ENCODE measurements at regions not wholly inside any gene's neighbourhood (a gene's known extent, or its start where the extent isn't known, plus 50 kb on each side); places are given as distances from the start of the nearest gene placed in this dataset.

DNA sequence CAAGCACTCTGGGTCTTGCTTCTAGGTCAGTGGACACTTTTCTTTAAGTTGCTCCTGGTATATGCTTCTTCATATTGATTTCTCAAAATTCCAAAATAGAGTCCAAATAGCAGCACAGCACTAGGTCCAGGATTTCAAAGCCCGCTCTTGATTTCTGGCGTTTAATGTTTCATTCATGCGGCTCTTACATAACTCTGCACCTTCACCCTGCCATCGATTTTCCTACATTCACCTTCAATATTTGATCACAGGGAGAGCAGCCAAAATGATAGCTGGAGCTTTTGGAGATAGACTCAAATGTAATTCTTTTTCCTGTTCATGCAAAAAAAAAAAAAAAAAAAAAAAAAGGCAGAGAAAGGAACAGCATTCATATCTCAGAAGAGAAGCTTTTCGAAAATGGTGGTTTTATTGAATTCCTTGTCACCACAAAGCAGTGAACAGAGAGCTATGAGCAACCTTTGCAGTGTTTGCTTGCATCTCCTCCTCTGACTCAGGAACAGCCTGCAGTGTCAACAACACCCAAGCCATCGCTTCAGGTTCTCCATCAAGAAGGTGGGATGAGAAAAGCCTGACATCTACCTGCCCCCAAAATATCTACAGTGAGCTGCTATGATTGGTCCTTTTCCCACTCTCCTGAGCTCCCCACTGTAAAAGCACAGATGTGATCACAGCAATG is 97.8 kb downstream of the MED10 start:
- WGBS, 2 donors, result 68 to 71% methylated on average over 6 of the region's 6 CpGs
- Histone ChIP-seq H3K9me3 (ENCODE audit: control insufficient read depth in 2 of 2, insufficient read depth in 1 of 2, low read depth in 1 of 2, low read length in 1 of 2) (no peaks in the 10 kb centered on the region), H3K4me1 (ENCODE audit: control insufficient read depth in 2 of 2, insufficient read depth in 2 of 2, low read length in 1 of 2) (no peaks in the 10 kb centered on the region), H3K27me3 (ENCODE audit: control insufficient read depth in 1 of 2, insufficient read depth in 2 of 2, low read length in 2 of 2) (no peaks in the 10 kb centered on the region), H3K4me3 (ENCODE audit: low read depth in 1 of 2, low read length in 2 of 2) (no peak overlapping the region), H3K27ac (ENCODE audit: low read depth in 2 of 2, low read length in 1 of 2) (no peak overlapping the region), H3K36me3 (ENCODE audit: control insufficient read depth in 2 of 2, insufficient read depth in 2 of 2, low read length in 1 of 2) (no peaks in the 10 kb centered on the region)

GRCh38 chr5:6279607-6280006 is 98.7 kb downstream of the MED10 start:
- Histone ChIP-seq H3K36me3 (ENCODE audit: control insufficient read depth in 2 of 2, insufficient read depth in 2 of 2, low read length in 1 of 2) (no peaks in the 10 kb centered on the region), H3K27me3 (ENCODE audit: control insufficient read depth in 1 of 2, insufficient read depth in 2 of 2, low read length in 2 of 2) (no peaks in the 10 kb centered on the region), H3K4me3 (ENCODE audit: low read depth in 1 of 2, low read length in 2 of 2) (no peak overlapping the region), H3K9me3 (ENCODE audit: control insufficient read depth in 2 of 2, insufficient read depth in 1 of 2, low read depth in 1 of 2, low read length in 1 of 2) (no peaks in the 10 kb centered on the region), H3K4me1 (ENCODE audit: control insufficient read depth in 2 of 2, insufficient read depth in 2 of 2, low read length in 1 of 2) (no peaks in the 10 kb centered on the region), H3K27ac (ENCODE audit: low read depth in 2 of 2, low read length in 1 of 2) (no peak overlapping the region)
- 84 to 89% methylated on average over 5 of the region's 5 CpGs for WGBS, 2 donors

DNA sequence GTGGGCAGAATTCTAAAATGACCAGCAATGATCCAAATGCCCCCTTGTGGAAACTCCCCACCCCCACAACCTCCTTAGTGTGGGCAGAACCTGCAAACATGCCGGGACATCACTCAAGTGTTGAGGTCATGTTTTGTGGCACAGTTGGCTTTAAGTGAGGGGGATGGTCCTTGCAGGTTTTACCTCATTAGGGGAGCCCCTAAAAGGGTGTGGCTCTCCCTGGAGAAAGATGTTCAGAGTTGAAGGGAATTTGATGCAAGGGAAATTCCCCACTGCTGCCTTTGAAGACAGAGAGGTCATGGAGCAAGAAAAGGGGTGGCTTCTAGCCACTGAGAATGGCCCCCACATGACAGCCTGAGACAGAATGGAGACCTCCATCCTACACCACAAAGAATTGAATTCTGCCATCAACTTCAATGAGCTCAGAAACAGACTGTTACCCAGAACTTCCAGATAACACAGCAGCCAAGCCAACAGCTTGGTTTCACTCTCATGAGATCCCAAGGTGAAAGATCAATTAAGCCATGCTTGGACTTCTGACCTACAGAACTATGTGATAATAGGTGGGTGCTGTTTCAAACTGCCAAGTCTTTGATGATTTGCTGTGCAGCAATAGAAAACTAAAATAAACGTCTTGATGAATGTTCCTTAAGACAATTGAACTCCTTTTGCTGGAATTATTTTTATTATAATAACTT is 103.4 kb downstream of the MED10 start:
- Histone ChIP-seq H3K4me3 (ENCODE audit: low read depth in 1 of 2, low read length in 2 of 2) (no peak overlapping the region), H3K4me1 (ENCODE audit: control insufficient read depth in 2 of 2, insufficient read depth in 2 of 2, low read length in 1 of 2) (no peaks in the 10 kb centered on the region), H3K9me3 (ENCODE audit: control insufficient read depth in 2 of 2, insufficient read depth in 1 of 2, low read depth in 1 of 2, low read length in 1 of 2) (no peaks in the 10 kb centered on the region), H3K27ac (ENCODE audit: low read depth in 2 of 2, low read length in 1 of 2) (no peak overlapping the region), H3K27me3 (ENCODE audit: control insufficient read depth in 1 of 2, insufficient read depth in 2 of 2, low read length in 2 of 2) (no peaks in the 10 kb centered on the region), H3K36me3 (ENCODE audit: control insufficient read depth in 2 of 2, insufficient read depth in 2 of 2, low read length in 1 of 2) (no peaks in the 10 kb centered on the region)
- 59 to 74% methylated on average over 2 of the region's 2 CpGs for WGBS, 2 donors

DNA sequence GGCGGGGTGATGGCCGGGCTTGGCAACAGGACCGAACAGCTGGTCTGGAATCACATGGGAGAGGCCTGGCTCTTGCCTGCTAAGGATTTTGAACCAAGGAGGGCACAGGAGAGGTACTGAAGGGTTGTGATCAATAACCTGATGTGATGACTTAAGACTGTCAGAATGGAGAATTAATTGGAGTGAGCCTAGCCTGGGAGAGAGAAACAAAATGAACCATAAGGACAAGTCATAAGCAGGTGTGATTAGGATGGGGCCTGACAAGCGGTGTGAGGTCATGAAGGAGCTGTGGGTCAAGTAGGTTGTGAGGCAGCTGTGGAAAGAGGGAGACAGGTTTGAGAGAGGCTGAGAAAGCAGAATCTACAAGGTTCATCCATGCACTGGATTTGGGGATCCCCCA is 104.6 kb downstream of the MED10 start:
- no peak overlapping the region for H3K27ac ChIP-seq (ENCODE audit: low read depth in 2 of 2, low read length in 1 of 2)
- no peaks in the 10 kb centered on the region for H3K36me3 ChIP-seq (ENCODE audit: control insufficient read depth in 2 of 2, insufficient read depth in 2 of 2, low read length in 1 of 2)
- no peaks in the 10 kb centered on the region for H3K27me3 ChIP-seq (ENCODE audit: control insufficient read depth in 1 of 2, insufficient read depth in 2 of 2, low read length in 2 of 2)
- H3K4me1 ChIP-seq (ENCODE audit: control insufficient read depth in 2 of 2, insufficient read depth in 2 of 2, low read length in 1 of 2), result no peaks in the 10 kb centered on the region
- 81 to 89% methylated on average over 4 of the region's 4 CpGs for whole genome bisulfite sequencing, 2 donors
- no peak overlapping the region for H3K4me3 ChIP-seq (ENCODE audit: low read depth in 1 of 2, low read length in 2 of 2)
- no peaks in the 10 kb centered on the region for H3K9me3 ChIP-seq (ENCODE audit: control insufficient read depth in 2 of 2, insufficient read depth in 1 of 2, low read depth in 1 of 2, low read length in 1 of 2)

- Histone ChIP-seq H3K36me3 (ENCODE audit: control insufficient read depth in 2 of 2, insufficient read depth in 2 of 2, low read length in 1 of 2) (no peaks in the 10 kb centered on the region), H3K27me3 (ENCODE audit: control insufficient read depth in 1 of 2, insufficient read depth in 2 of 2, low read length in 2 of 2) (no peaks in the 10 kb centered on the region), H3K27ac (ENCODE audit: low read depth in 2 of 2, low read length in 1 of 2) (no peak overlapping the region), H3K4me1 (ENCODE audit: control insufficient read depth in 2 of 2, insufficient read depth in 2 of 2, low read length in 1 of 2) (no peaks in the 10 kb centered on the region), H3K4me3 (ENCODE audit: low read depth in 1 of 2, low read length in 2 of 2) (no peak overlapping the region), H3K9me3 (ENCODE audit: control insufficient read depth in 2 of 2, insufficient read depth in 1 of 2, low read depth in 1 of 2, low read length in 1 of 2) (no peaks in the 10 kb centered on the region)
- 78 to 80% methylated on average over 10 of the region's 10 CpGs for WGBS, 2 donors
Observed at GRCh38 chr5:6273090-6273735, 105.1 kb downstream of the MED10 start.

DNA sequence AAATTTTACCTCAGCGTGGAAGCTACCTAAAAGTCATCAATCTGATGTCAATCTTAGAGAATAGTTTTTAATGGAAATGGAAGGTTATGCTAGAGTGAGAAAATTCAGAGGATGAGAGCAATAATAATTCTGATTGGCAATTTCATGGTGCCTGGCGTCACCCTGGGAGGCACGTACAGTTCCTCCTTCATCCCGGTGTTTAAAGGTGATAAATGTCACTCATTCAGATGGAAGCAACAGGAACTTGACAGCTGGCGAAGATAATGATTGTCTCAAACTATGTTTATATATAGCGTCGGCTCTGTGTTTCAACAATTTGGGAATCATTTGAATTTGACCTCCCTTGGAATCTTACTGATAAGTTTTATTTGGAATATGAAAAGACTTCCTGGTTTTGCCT is 108.4 kb downstream of the MED10 start:
- 68 to 83% methylated on average over 7 of the region's 7 CpGs for WGBS, 2 donors
- Histone ChIP-seq H3K27me3 (ENCODE audit: control insufficient read depth in 1 of 2, insufficient read depth in 2 of 2, low read length in 2 of 2) (no peaks in the 10 kb centered on the region), H3K4me1 (ENCODE audit: control insufficient read depth in 2 of 2, insufficient read depth in 2 of 2, low read length in 1 of 2) (no peaks in the 10 kb centered on the region), H3K27ac (ENCODE audit: low read depth in 2 of 2, low read length in 1 of 2) (no peak overlapping the region), H3K9me3 (ENCODE audit: control insufficient read depth in 2 of 2, insufficient read depth in 1 of 2, low read depth in 1 of 2, low read length in 1 of 2) (no peaks in the 10 kb centered on the region), H3K36me3 (ENCODE audit: control insufficient read depth in 2 of 2, insufficient read depth in 2 of 2, low read length in 1 of 2) (no peaks in the 10 kb centered on the region), H3K4me3 (ENCODE audit: low read depth in 1 of 2, low read length in 2 of 2) (no peak overlapping the region)

DNA sequence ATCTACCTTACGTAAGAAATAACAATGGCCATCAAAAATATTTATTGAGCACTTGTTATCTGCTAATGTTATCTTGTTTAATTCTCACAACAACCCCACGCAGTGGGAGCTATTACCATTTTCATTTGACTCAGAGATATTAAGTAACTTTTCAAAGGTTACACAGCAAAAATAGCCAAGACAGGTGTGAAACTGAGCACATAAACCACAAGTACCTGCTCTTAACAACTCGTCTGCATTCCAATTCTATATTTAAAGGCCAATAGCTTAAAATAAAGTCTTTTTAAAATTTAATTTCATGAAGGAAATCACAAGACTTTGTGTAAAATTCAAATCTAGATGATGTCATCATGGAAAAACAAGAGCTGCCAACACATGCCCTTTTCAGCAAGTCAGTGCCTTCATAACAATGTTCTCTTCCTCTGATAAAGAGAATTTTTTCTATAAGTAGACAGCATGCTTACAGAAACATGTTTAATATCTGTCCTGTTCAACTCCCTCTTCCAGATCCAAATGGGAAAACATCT is 111.6 kb downstream of the MED10 start:
- Histone ChIP-seq H3K27ac (ENCODE audit: low read depth in 2 of 2, low read length in 1 of 2) (no peak overlapping the region), H3K27me3 (ENCODE audit: control insufficient read depth in 1 of 2, insufficient read depth in 2 of 2, low read length in 2 of 2) (no peaks in the 10 kb centered on the region), H3K4me3 (ENCODE audit: low read depth in 1 of 2, low read length in 2 of 2) (no peak overlapping the region), H3K36me3 (ENCODE audit: control insufficient read depth in 2 of 2, insufficient read depth in 2 of 2, low read length in 1 of 2) (no peaks in the 10 kb centered on the region), H3K9me3 (ENCODE audit: control insufficient read depth in 2 of 2, insufficient read depth in 1 of 2, low read depth in 1 of 2, low read length in 1 of 2) (no peaks in the 10 kb centered on the region), H3K4me1 (ENCODE audit: control insufficient read depth in 2 of 2, insufficient read depth in 2 of 2, low read length in 1 of 2) (no peaks in the 10 kb centered on the region)
- 61 to 71% methylated on average over 3 of the region's 3 CpGs for WGBS, 2 donors

GRCh38 chr5:6264394-6264793 is 114.0 kb downstream of the MED10 start:
- Histone ChIP-seq H3K9me3 (ENCODE audit: control insufficient read depth in 2 of 2, insufficient read depth in 1 of 2, low read depth in 1 of 2, low read length in 1 of 2) (no peaks in the 10 kb centered on the region), H3K4me3 (ENCODE audit: low read depth in 1 of 2, low read length in 2 of 2) (no peak overlapping the region), H3K27me3 (ENCODE audit: control insufficient read depth in 1 of 2, insufficient read depth in 2 of 2, low read length in 2 of 2) (no peaks in the 10 kb centered on the region), H3K36me3 (ENCODE audit: control insufficient read depth in 2 of 2, insufficient read depth in 2 of 2, low read length in 1 of 2) (no peaks in the 10 kb centered on the region), H3K4me1 (ENCODE audit: control insufficient read depth in 2 of 2, insufficient read depth in 2 of 2, low read length in 1 of 2) (no peaks in the 10 kb centered on the region), H3K27ac (ENCODE audit: low read depth in 2 of 2, low read length in 1 of 2) (no peak overlapping the region)
- 76 to 87% methylated on average over 6 of the region's 6 CpGs for WGBS, 2 donors

DNA sequence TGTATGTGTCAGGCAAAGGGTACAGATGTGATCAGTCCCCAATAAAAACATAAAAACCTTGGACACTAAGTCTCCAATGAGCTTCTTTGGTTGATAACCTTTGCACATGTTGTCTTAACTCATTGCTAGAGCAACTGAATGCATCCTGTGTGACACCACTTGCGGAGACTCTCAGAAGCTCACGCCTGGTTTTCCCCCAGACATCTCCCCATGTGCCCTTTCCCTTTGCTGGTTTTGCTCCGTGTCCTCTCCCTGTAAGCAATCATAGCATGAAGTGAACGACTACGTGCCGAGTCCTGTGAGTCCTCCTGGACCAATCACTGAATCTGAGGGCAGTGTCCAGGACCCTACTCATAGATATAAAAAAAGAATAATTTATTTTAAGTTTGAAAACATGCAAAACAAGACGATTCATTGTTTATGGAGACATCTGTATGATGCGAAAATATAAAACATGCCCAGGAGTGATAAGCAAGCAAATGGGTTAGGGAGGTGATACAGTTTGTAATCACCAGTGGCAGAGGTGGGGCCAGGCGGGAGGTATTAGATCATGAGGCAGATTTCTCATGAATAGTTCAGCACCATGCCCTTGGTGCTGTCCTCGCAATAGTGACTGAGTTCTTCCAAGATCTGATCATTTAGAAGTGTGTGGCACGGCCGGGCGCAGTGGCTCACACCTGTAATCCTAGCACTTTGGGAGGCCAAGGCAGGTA is 115.5 kb downstream of the MED10 start:
- H3K27ac ChIP-seq (ENCODE audit: low read depth in 2 of 2, low read length in 1 of 2), result no peak overlapping the region
- no peak overlapping the region for H3K4me3 ChIP-seq (ENCODE audit: low read depth in 1 of 2, low read length in 2 of 2)
- H3K4me1 ChIP-seq (ENCODE audit: control insufficient read depth in 2 of 2, insufficient read depth in 2 of 2, low read length in 1 of 2), result no peaks in the 10 kb centered on the region
- no peaks in the 10 kb centered on the region for H3K36me3 ChIP-seq (ENCODE audit: control insufficient read depth in 2 of 2, insufficient read depth in 2 of 2, low read length in 1 of 2)
- no peaks in the 10 kb centered on the region for H3K27me3 ChIP-seq (ENCODE audit: control insufficient read depth in 1 of 2, insufficient read depth in 2 of 2, low read length in 2 of 2)
- no peaks in the 10 kb centered on the region for H3K9me3 ChIP-seq (ENCODE audit: control insufficient read depth in 2 of 2, insufficient read depth in 1 of 2, low read depth in 1 of 2, low read length in 1 of 2)
- WGBS, 2 donors, result 91 to 92% methylated on average over 13 of the region's 13 CpGs
